GM12892 (cell line): ENCODE measurements at regions not wholly inside any gene's neighbourhood (a gene's known extent, or its start where the extent isn't known, plus 50 kb on each side); places are given as distances from the start of the nearest gene placed in this dataset.

ENCODE experiments used
- POLR2A ChIP-seq: IDR thresholded peaks from 2 replicates; pipeline ENCODE4 v1.6.1; 2011; ENCODE audit warnings: low read depth, low read length, control low read depth
- POLR2AphosphoS5 ChIP-seq: IDR thresholded peaks from 2 replicates; pipeline ENCODE4 v1.6.1; 2011; ENCODE audit warnings: low read depth, low read length, control low read depth
- TAF1 ChIP-seq: IDR thresholded peaks from 2 replicates; pipeline ENCODE4 v1.6.1; 2011; ENCODE audit warnings: low read depth, mild to moderate bottlenecking, control low read depth, low read length, borderline replicate concordance

GRCh38 chr2:120869730-120870466, 134.2 kb downstream of the GLI2 start:
- TF ChIP-seq POLR2AphosphoS5 (no peak), POLR2A (no peak), TAF1 (no peak)
